Suppressor macrophage treated with lipopolysaccharide for 1 hour (primary cell): ENCODE measurements at regions not wholly inside any gene's neighbourhood (a gene's known extent, or its start where the extent isn't known, plus 50 kb on each side); places are given as distances from the start of the nearest gene placed in this dataset.

ENCODE experiments used
- DNase-seq, 3 donors: peaks; one replicate each; pipeline ENCODE4 v3.0.0-alpha.2; 2020 to 2022

- no peak for DNase-seq
Measured at GRCh38 chr18:41537666-41538065, 417.4 kb upstream of the PIK3C3 start.

- no peak for DNase-seq
Measured at GRCh38 chr18:41532344-41533086, 422.5 kb upstream of the PIK3C3 start.

GRCh38 chr18:41530970-41531369, 424.1 kb upstream of the PIK3C3 start:
- DNase-seq = no peak

- no peak for DNase-seq
Measured at GRCh38 chr18:41529093-41529492, 425.9 kb upstream of the PIK3C3 start.

GRCh38 chr18:41526054-41526453, 429.0 kb upstream of the PIK3C3 start:
- no peak for DNase-seq

- no peak for DNase-seq
Measured at GRCh38 chr18:41524674-41525470, 430.2 kb upstream of the PIK3C3 start.

GRCh38 chr18:41517142-41517541, 437.9 kb upstream of the PIK3C3 start:
- no peak for DNase-seq

- DNase-seq = no peak
Measured at GRCh38 chr18:41513438-41513837, 441.6 kb upstream of the PIK3C3 start.

GRCh38 chr18:41504316-41504715, 450.7 kb upstream of the PIK3C3 start:
- DNase-seq = no peak

GRCh38 chr18:41501848-41502247, 453.2 kb upstream of the PIK3C3 start:
- DNase-seq = no peak

GRCh38 chr18:41499345-41499744, 455.7 kb upstream of the PIK3C3 start:
- no peak for DNase-seq

- no peak for DNase-seq
Measured at GRCh38 chr18:41490861-41491260, 464.2 kb upstream of the PIK3C3 start.

- DNase-seq = peak in 1 of 3 donors; percentile 3
Measured at GRCh38 chr18:41486575-41486974, 468.5 kb upstream of the PIK3C3 start.

GRCh38 chr18:41484069-41484468, 471.0 kb upstream of the PIK3C3 start:
- no peak for DNase-seq

GRCh38 chr18:41482501-41482900, 472.5 kb upstream of the PIK3C3 start:
- DNase-seq = no peak

GRCh38 chr18:41466436-41467160, 488.4 kb upstream of the PIK3C3 start:
- DNase-seq = no peak

- no peak for DNase-seq
Measured at GRCh38 chr18:41465386-41465785, 489.6 kb upstream of the PIK3C3 start.

- no peak for DNase-seq
Measured at GRCh38 chr18:41464278-41464677, 490.8 kb upstream of the PIK3C3 start.

- no peak for DNase-seq
Measured at GRCh38 chr18:41462946-41463345, 492.1 kb upstream of the PIK3C3 start.

GRCh38 chr18:41461114-41461513, 493.9 kb upstream of the PIK3C3 start:
- no peak for DNase-seq

GRCh38 chr18:41459656-41460055, 495.4 kb upstream of the PIK3C3 start:
- DNase-seq = no peak

GRCh38 chr18:41458376-41458775, 496.7 kb upstream of the PIK3C3 start:
- DNase-seq = no peak

GRCh38 chr18:41457765-41458326, 497.2 kb upstream of the PIK3C3 start:
- DNase-seq = no peak
